CD4-positive, alpha-beta memory T cell (primary cell): ENCODE measurements at regions not wholly inside any gene's neighbourhood (a gene's known extent, or its start where the extent isn't known, plus 50 kb on each side); places are given as distances from the start of the nearest gene placed in this dataset.

Source experiments
- CTCF ChIA-PET: fragments of 350-600 bp; sonication (Branson Sonifier 250); formaldehyde crosslinking; loops from one replicate; lab custom pipeline; 2021; ENCODE audit warnings: inconsistent platforms; ENCODE audit not compliant: partially characterized antibody; lab: Charles Lee
- POLR2A ChIA-PET: fragments of 350-600 bp; sonication (Branson Sonifier 250); formaldehyde crosslinking; loops from one replicate; lab custom pipeline; 2021; ENCODE audit not compliant: partially characterized antibody; lab: Charles Lee
- DNase-seq, 5 donors: peaks; one replicate each; pipeline versions ENCODE4 v3.0.0 to v3.0.0-alpha.2; 2020 to 2022; ENCODE audit warnings: mixed read lengths in 1 of 5
- H3K27ac ChIP-seq: one replicate; pipeline ENCODE4 v1.7.0; 2013; ENCODE audit warnings: low read depth, low read length
- H3K27me3 ChIP-seq: 2 replicates; pipeline ENCODE4 v1.7.0; 2013; ENCODE audit warnings: mild to moderate bottlenecking, low read length, moderate library complexity; ENCODE audit not compliant: insufficient read depth
- H3K36me3 ChIP-seq: 2 replicates; pipeline ENCODE4 v1.7.0; 2013; ENCODE audit warnings: mild to moderate bottlenecking, low read length, moderate library complexity; ENCODE audit not compliant: insufficient read depth
- H3K4me1 ChIP-seq: 2 replicates; pipeline ENCODE4 v1.7.0; 2013; ENCODE audit warnings: mild to moderate bottlenecking, low read length, moderate library complexity; ENCODE audit not compliant: insufficient read depth
- H3K4me3 ChIP-seq, 2 donors: one replicate each; pipeline ENCODE4 v1.7.0; 2013; ENCODE audit warnings: low read length in 2 of 2, mild to moderate bottlenecking in 1 of 2
- H3K9me3 ChIP-seq, 2 donors: one replicate each; pipeline ENCODE4 v1.7.0; 2013; ENCODE audit warnings: low read length in 2 of 2, control low read depth in 1 of 2; ENCODE audit not compliant: control insufficient read depth in 1 of 2
- H3K27ac Mint-ChIP-seq, 7 donors: one replicate each; pipeline ENCODE4 v1.8.0; 2020 to 2021; ENCODE audit warnings: mixed read lengths in 7 of 7, mild to moderate bottlenecking in 6 of 7, inconsistent platforms in 3 of 7, moderate library complexity in 3 of 7
- H3K27me3 Mint-ChIP-seq, 2 donors: one replicate each; pipeline ENCODE4 v1.8.0; 2020 to 2021; ENCODE audit warnings: mixed read lengths in 2 of 2
- H3K36me3 Mint-ChIP-seq, 2 donors: one replicate each; pipeline ENCODE4 v1.8.0; 2020 to 2021; ENCODE audit warnings: mixed read lengths in 2 of 2, inconsistent platforms in 1 of 2, mild to moderate bottlenecking in 1 of 2
- H3K4me1 Mint-ChIP-seq, 4 donors: one replicate each; pipeline ENCODE4 v1.8.0; 2020 to 2021; ENCODE audit warnings: mixed read lengths in 4 of 4, mild to moderate bottlenecking in 1 of 4
- H3K4me3 Mint-ChIP-seq, 8 donors: one replicate each; pipeline ENCODE4 v1.8.0; 2020 to 2021; ENCODE audit warnings: mixed read lengths in 8 of 8, mild to moderate bottlenecking in 7 of 8, moderate library complexity in 6 of 8, inconsistent platforms in 3 of 8
- H3K9me3 Mint-ChIP-seq, 8 donors: one replicate each; pipeline ENCODE4 v1.8.0; 2020 to 2021; ENCODE audit warnings: mixed read lengths in 8 of 8, mild to moderate bottlenecking in 5 of 8, inconsistent platforms in 3 of 8, moderate library complexity in 1 of 8
- intact Hi-C: fragments of 100-400 bp; cut with micrococcal nuclease; formaldehyde crosslinking; loops from one replicate; pipeline ENCODE4 v1.15.1; 2023

DNA sequence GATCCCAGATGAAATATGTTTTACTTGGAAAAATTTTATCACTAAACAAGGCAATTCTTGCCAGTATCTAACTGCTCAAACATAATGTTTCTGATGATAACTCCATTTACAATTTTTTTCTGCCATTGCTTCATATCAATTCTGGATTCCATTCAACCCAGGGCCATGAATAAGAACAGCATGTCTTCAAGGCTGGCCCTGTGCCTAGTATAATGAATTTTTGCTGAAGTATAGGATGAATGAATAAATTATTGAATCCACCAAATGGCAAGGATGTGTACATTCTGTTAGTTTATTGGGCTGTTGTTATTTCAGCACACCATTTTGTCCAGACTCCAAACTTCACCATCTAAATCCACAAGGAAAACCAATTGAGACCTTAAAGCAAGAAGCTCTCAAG lies 414.7 kb downstream of the HS3ST3B1 start:
- Histone ChIP-seq H3K4me1 (no peaks in the 10 kb centered on the region), H3K36me3 (no peaks in the 10 kb centered on the region), H3K9me3 (no peaks in the 10 kb centered on the region), H3K27me3 (no peaks in the 10 kb centered on the region), H3K4me3 (no peak overlapping the region), H3K27ac (no peak overlapping the region)
- Mint-ChIP-seq H3K27me3 (peaks cover 18 to 19% of the 10 kb centered on the region in 2 donors), H3K27ac (no peak overlapping the region), H3K4me1 (no peaks in the 10 kb centered on the region), H3K4me3 (no peak overlapping the region), H3K36me3 (no peaks in the 10 kb centered on the region), H3K9me3 (peaks cover 0 to 6% (median 1%) of the 10 kb centered on the region in 8 donors)
- DNase-seq, result no peak
- ChIA-PET POLR2A (no interaction called here), CTCF (no interaction called here)
- intact Hi-C loops, result no loop called here

DNA sequence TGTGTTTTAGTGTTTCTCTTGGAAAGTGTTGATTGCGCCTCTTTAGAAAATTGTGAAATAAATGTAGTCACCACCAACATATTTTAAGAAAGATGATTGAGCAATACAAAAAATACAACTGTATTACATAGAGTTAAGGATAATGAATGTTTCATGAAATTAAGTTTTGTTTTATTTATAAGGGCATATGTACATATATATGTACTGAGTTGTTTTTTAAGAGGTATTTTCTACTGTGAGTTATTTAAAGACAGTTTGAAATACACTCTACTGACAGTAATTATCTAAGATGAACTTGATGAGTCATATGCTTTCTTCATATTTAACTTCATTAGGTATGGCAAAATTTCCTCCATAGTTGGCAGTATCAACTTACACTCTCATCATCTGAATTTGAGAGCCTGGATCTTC lies 411.7 kb downstream of the HS3ST3B1 start:
- H3K27me3 Mint-ChIP-seq, result peaks cover 8 to 12% of the 10 kb centered on the region in 2 donors
- ChIA-PET POLR2A (no interaction called here), CTCF (no interaction called here)
- no peaks in the 10 kb centered on the region for H3K4me1 Mint-ChIP-seq
- Histone ChIP-seq H3K9me3 (no peaks in the 10 kb centered on the region), H3K4me1 (no peaks in the 10 kb centered on the region), H3K4me3 (no peak overlapping the region), H3K36me3 (no peaks in the 10 kb centered on the region), H3K27ac (no peak overlapping the region), H3K27me3 (no peaks in the 10 kb centered on the region)
- peaks cover 0 to 3% (median 0%) of the 10 kb centered on the region in 8 donors for H3K9me3 Mint-ChIP-seq
- intact Hi-C loops, result no loop called here
- no peak for DNase-seq
- no peak overlapping the region for H3K4me3 Mint-ChIP-seq
- H3K36me3 Mint-ChIP-seq, result no peaks in the 10 kb centered on the region
- H3K27ac Mint-ChIP-seq, result no peak overlapping the region

- no peak for DNase-seq
- Histone ChIP-seq H3K27ac (no peak overlapping the region), H3K9me3 (no peaks in the 10 kb centered on the region), H3K36me3 (no peaks in the 10 kb centered on the region), H3K4me1 (no peaks in the 10 kb centered on the region), H3K4me3 (no peak overlapping the region), H3K27me3 (no peaks in the 10 kb centered on the region)
- Mint-ChIP-seq H3K27ac (no peak overlapping the region), H3K4me1 (peaks cover 0 to 3% (median 0%) of the 10 kb centered on the region in 4 donors), H3K4me3 (no peak overlapping the region), H3K27me3 (no peaks in the 10 kb centered on the region), H3K36me3 (no peaks in the 10 kb centered on the region), H3K9me3 (peaks cover 0 to 3% (median 0%) of the 10 kb centered on the region in 8 donors)
- intact Hi-C loops, result no loop called here
- CTCF ChIA-PET, result no interaction called here
- POLR2A ChIA-PET, result no interaction called here
Measured at GRCh38 chr17:14704121-14704520, 403.2 kb downstream of the HS3ST3B1 start.

GRCh38 chr17:14701886-14702285 lies 401.0 kb downstream of the HS3ST3B1 start:
- Mint-ChIP-seq H3K9me3 (peaks cover 0 to 2% (median 0%) of the 10 kb centered on the region in 8 donors), H3K4me3 (no peak overlapping the region), H3K36me3 (no peaks in the 10 kb centered on the region), H3K4me1 (peaks cover 0 to 3% (median 0%) of the 10 kb centered on the region in 4 donors), H3K27ac (no peak overlapping the region), H3K27me3 (peaks cover 0 to 2% of the 10 kb centered on the region in 2 donors)
- H3K4me1 ChIP-seq, result no peaks in the 10 kb centered on the region
- no peak overlapping the region for H3K27ac ChIP-seq
- no peaks in the 10 kb centered on the region for H3K9me3 ChIP-seq
- ChIA-PET POLR2A (no interaction called here), CTCF (no interaction called here)
- intact Hi-C loops, result no loop called here
- no peak overlapping the region for H3K4me3 ChIP-seq
- no peak for DNase-seq
- no peaks in the 10 kb centered on the region for H3K27me3 ChIP-seq
- H3K36me3 ChIP-seq, result no peaks in the 10 kb centered on the region

GRCh38 chr17:14699574-14700185 lies 398.8 kb downstream of the HS3ST3B1 start:
- H3K4me3 Mint-ChIP-seq, result no peak overlapping the region
- Histone ChIP-seq H3K27ac (no peak overlapping the region), H3K27me3 (no peaks in the 10 kb centered on the region), H3K36me3 (no peaks in the 10 kb centered on the region), H3K9me3 (no peaks in the 10 kb centered on the region), H3K4me3 (no peak overlapping the region), H3K4me1 (no peaks in the 10 kb centered on the region)
- H3K27me3 Mint-ChIP-seq, result peaks cover 12 to 16% of the 10 kb centered on the region in 2 donors
- ChIA-PET POLR2A (no interaction called here), CTCF (interaction anchor here (1.0 kb wide), 1 partner anchor 28 kb away, joined by 3 read pairs; no protein-coding TSS in a partner anchor)
- no peak overlapping the region for H3K27ac Mint-ChIP-seq
- H3K4me1 Mint-ChIP-seq, result peaks cover 0 to 3% (median 0%) of the 10 kb centered on the region in 4 donors
- intact Hi-C loops, result no loop called here
- no peaks in the 10 kb centered on the region for H3K36me3 Mint-ChIP-seq
- no peak for DNase-seq
- peaks cover 0 to 2% (median 0%) of the 10 kb centered on the region in 8 donors for H3K9me3 Mint-ChIP-seq

- H3K36me3 Mint-ChIP-seq, result no peaks in the 10 kb centered on the region
- no peaks in the 10 kb centered on the region for H3K36me3 ChIP-seq
- no peak overlapping the region for H3K27ac Mint-ChIP-seq
- H3K4me1 ChIP-seq, result no peaks in the 10 kb centered on the region
- ChIA-PET CTCF (no interaction called here), POLR2A (interaction anchor here (0.5 kb wide), 1 partner anchor 147 kb away, joined by 5 read pairs; no protein-coding TSS in a partner anchor)
- no peaks in the 10 kb centered on the region for H3K4me1 Mint-ChIP-seq
- H3K4me3 ChIP-seq, result no peak overlapping the region
- no peaks in the 10 kb centered on the region for H3K27me3 ChIP-seq
- no peak overlapping the region for H3K27ac ChIP-seq
- H3K9me3 Mint-ChIP-seq, result peaks cover 0 to 34% (median 25%) of the 10 kb centered on the region in 8 donors
- no peaks in the 10 kb centered on the region for H3K9me3 ChIP-seq
- no peak for DNase-seq
- H3K4me3 Mint-ChIP-seq, result no peak overlapping the region
- H3K27me3 Mint-ChIP-seq, result peaks cover 19 to 21% of the 10 kb centered on the region in 2 donors
- intact Hi-C loops, result no loop called here
Measured at GRCh38 chr17:14693382-14693781, 392.5 kb downstream of the HS3ST3B1 start.

DNA sequence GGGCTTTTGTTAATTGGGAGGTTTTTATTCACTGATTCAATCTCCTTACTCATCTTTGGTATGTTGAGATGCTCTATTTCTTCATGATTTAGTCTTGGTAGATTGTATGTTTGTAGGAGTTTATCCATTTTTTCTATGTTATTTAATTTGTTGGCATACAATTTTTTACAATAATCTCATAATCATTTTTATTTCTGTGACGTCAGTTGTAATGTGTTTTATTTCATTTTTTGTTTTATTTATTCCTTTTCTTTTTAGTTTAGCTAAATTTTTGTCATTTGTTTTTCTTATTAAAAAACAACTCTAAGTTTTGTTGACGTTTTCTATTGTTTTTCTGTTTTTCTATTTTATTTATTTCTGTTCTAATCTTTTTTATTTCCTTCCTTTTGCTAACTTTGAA lies 389.8 kb downstream of the HS3ST3B1 start:
- POLR2A ChIA-PET, result no interaction called here
- H3K9me3 Mint-ChIP-seq, result peaks cover 0 to 38% (median 25%) of the 10 kb centered on the region in 8 donors
- no peak overlapping the region for H3K27ac Mint-ChIP-seq
- DNase-seq, result no peak
- CTCF ChIA-PET, result no interaction called here
- H3K4me3 Mint-ChIP-seq, result no peak overlapping the region
- no peaks in the 10 kb centered on the region for H3K4me1 Mint-ChIP-seq
- peaks cover 12 to 13% of the 10 kb centered on the region in 2 donors for H3K27me3 Mint-ChIP-seq
- intact Hi-C loops, result no loop called here
- no peaks in the 10 kb centered on the region for H3K4me1 ChIP-seq
- no peak overlapping the region for H3K4me3 ChIP-seq
- H3K36me3 ChIP-seq, result no peaks in the 10 kb centered on the region
- no peaks in the 10 kb centered on the region for H3K9me3 ChIP-seq
- H3K36me3 Mint-ChIP-seq, result no peaks in the 10 kb centered on the region
- no peak overlapping the region for H3K27ac ChIP-seq
- H3K27me3 ChIP-seq, result no peaks in the 10 kb centered on the region
